Gastroesophageal sphincter (tissue), 4 donors: ENCODE measurements at regions not wholly inside any gene's neighbourhood (a gene's known extent, or its start where the extent isn't known, plus 50 kb on each side); places are given as distances from the start of the nearest gene placed in this dataset.

ENCODE experiments used
- ATAC-seq: fragments of 150-250 bp; one replicate; pipeline ENCODE4 v1.9.1; 2016; ENCODE audit warnings: mild to moderate bottlenecking, moderate library complexity
- H3K27ac ChIP-seq, 4 donors: fragments of 200-600 bp; sonication (generic) in 3 of 4; 1 replicate in 3 of 4; 2 replicates in 1 of 4; pipeline ENCODE4 v1.5.1; 2016 to 2019
- H3K27me3 ChIP-seq: fragments of 200-600 bp; sonication (generic); one replicate; pipeline ENCODE4 v1.5.1; 2019
- H3K36me3 ChIP-seq, 2 donors: fragments of 200-600 bp; sonication (generic); one replicate each; pipeline ENCODE4 v1.5.1; 2019; ENCODE audit warnings: control low read depth in 1 of 2
- H3K4me1 ChIP-seq, 3 donors: fragments of 200-600 bp; sonication (generic); 1 replicate in 2 of 3; 2 replicates in 1 of 3; pipeline ENCODE4 v1.5.1; 2016 to 2019; ENCODE audit warnings: control low read depth in 2 of 3
- H3K4me3 ChIP-seq, 2 donors: fragments of 200-600 bp; sonication (generic); one replicate each; pipeline ENCODE4 v1.5.1; 2019; ENCODE audit warnings: mild to moderate bottlenecking in 1 of 2, moderate library complexity in 1 of 2
- H3K9me3 ChIP-seq, 3 donors: fragments of 200-600 bp; sonication (generic); one replicate each; pipeline ENCODE4 v1.5.1; 2017 to 2019; ENCODE audit warnings: control low read depth in 2 of 3
- EP300 ChIP-seq: sonication (generic); formaldehyde crosslinking; IDR thresholded peaks from one replicate; pipeline ENCODE4 v1.6.1; 2017; ENCODE audit warnings: antibody characterized with exemption, mild to moderate bottlenecking
- POLR2A ChIP-seq, 2 donors: fragments of 450-650 bp; IDR thresholded peaks; one replicate each; pipeline ENCODE4 v1.6.1; 2017; ENCODE audit warnings: antibody characterized with exemption in 2 of 2, mild to moderate bottlenecking in 2 of 2, moderate library complexity in 1 of 2
- POLR2AphosphoS5 ChIP-seq: sonication (generic); formaldehyde crosslinking; IDR thresholded peaks from one replicate; pipeline ENCODE4 v1.6.1; 2017; ENCODE audit warnings: antibody characterized with exemption
- WGBS, 2 donors: methylation state at CpG; one replicate each; pipeline ENCODE4 v1.1.5; 2018; ENCODE audit warnings: low coverage in 1 of 2; 5-methylcytosine and 5-hydroxymethylcytosine counted together
- TF ChIP-seq, protein P1 (sequence below), 4 experiments: fragments of 200-600 bp in 2 of 4; fragments of 450-650 bp in 2 of 4; sonication (generic) in 1 of 4; IDR thresholded peaks; one replicate each; pipeline ENCODE4 v1.5.1; 2017 to 2019; ENCODE audit warnings: antibody characterized with exemption in 4 of 4, mild to moderate bottlenecking in 2 of 4, moderate library complexity in 2 of 4

DNA sequence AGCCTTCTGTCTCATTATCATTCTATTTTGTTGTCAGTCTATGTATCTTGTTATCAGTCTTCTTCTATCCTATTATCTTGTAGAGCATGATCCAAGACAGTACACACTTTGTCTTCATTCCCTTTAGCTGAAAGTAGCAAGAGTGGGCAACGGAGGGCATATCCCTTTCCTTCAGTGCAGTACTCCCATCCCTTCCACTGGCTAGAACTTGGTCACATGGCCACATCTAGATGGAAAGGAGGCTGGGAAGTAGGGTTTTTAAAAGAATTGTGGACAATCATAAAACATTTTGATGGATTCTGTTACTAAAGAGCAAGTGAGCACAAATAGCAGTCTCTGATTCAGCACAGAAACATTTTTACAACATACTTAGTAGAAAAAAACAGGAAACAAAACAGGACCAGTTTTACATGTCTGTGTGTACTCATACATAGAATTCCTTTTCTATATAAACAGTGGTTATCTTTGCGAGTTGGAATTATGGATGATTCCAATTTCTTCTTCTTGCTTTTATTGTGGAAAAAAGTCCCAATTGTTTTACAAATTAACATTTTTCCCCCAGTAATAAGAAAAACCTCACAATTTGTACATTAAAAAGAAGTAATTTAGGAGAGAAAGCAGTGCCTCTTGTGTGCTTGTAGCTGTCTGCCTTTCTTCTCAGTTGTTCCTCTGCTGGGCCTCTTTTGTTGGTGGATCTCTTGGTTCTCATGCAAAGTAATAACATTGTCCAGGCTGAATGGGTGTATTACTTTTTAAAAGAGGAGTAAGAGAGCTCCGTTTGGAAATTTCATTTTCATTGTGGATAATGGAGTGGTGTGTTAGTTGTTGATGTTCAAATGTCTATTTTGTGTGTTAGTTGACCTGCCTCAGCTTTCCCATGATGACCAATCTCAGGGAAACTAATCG is 410.9 kb upstream of the TRPC7 start:
- Histone ChIP-seq H3K27ac (no peak overlapping the region), H3K27me3 (peaks cover 5% of the 10 kb centered on the region), H3K36me3 (no peaks in the 10 kb centered on the region), H3K4me1 (no peaks in the 10 kb centered on the region), H3K4me3 (no peak overlapping the region), H3K9me3 (peaks cover 0 to 4% (median 0%) of the 10 kb centered on the region in 3 donors)
- no peak for ATAC-seq
- 47 to 59% methylated on average over 2 to 4 of the region's 4 CpGs for WGBS, 2 donors
- TF ChIP-seq POLR2AphosphoS5 (no peak), POLR2A (IDR thresholded peaks at IDR 0.05) (no peak), EP300 (no peak)
- TF ChIP-seq, protein P1, sequence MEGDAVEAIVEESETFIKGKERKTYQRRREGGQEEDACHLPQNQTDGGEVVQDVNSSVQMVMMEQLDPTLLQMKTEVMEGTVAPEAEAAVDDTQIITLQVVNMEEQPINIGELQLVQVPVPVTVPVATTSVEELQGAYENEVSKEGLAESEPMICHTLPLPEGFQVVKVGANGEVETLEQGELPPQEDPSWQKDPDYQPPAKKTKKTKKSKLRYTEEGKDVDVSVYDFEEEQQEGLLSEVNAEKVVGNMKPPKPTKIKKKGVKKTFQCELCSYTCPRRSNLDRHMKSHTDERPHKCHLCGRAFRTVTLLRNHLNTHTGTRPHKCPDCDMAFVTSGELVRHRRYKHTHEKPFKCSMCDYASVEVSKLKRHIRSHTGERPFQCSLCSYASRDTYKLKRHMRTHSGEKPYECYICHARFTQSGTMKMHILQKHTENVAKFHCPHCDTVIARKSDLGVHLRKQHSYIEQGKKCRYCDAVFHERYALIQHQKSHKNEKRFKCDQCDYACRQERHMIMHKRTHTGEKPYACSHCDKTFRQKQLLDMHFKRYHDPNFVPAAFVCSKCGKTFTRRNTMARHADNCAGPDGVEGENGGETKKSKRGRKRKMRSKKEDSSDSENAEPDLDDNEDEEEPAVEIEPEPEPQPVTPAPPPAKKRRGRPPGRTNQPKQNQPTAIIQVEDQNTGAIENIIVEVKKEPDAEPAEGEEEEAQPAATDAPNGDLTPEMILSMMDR (IDR thresholded peaks at IDR 0.05): no peak

DNA sequence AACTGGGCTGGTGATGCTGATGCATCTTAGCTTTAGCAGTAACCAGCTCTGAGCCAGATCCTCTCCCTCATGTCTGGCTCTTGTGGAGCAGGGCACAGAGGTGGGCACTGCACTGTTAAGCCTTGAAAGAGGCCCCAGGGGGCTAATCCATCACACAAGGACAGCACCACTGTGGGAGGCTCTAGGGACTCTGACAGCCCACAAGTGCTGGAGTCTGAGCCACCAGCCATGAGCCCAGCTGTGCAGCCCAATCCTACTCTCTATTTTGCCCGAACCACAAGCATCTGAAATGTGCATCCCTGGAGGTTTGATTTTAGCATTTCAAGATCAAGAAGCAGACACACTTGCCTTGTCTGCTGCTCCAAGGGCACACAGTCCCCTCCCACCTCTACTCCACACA is 407.1 kb upstream of the TRPC7 start:
- Histone ChIP-seq H3K9me3 (peaks cover 0 to 4% (median 0%) of the 10 kb centered on the region in 3 donors), H3K4me1 (no peaks in the 10 kb centered on the region), H3K27me3 (peaks cover 10% of the 10 kb centered on the region), H3K4me3 (no peak overlapping the region), H3K27ac (no peak overlapping the region), H3K36me3 (no peaks in the 10 kb centered on the region)
- 50% methylated on average over 1 of the region's 1 CpG; no CpG with 5 or more reads in 1 of the 2 donors for WGBS, 2 donors
- TF ChIP-seq, protein P1 (IDR thresholded peaks at IDR 0.05): no peak
- no peak for TF ChIP-seq EP300
- TF ChIP-seq POLR2A (IDR thresholded peaks at IDR 0.05): no peak
- TF ChIP-seq POLR2AphosphoS5: no peak
- no peak for ATAC-seq

GRCh38 chr5:136769900-136770684 is 404.7 kb upstream of the TRPC7 start:
- H3K27ac ChIP-seq: no peak overlapping the region
- no peak overlapping the region for H3K4me3 ChIP-seq
- no peaks in the 10 kb centered on the region for H3K36me3 ChIP-seq
- no peak for TF ChIP-seq EP300
- TF ChIP-seq, protein P1 (IDR thresholded peaks at IDR 0.05): peak; percentile 34 to 70 (median 66)
- peak; percentile 83 for ATAC-seq
- H3K27me3 ChIP-seq: peaks cover 10% of the 10 kb centered on the region
- H3K4me1 ChIP-seq: no peaks in the 10 kb centered on the region
- WGBS, 2 donors: 2 to 24% methylated on average over 4 to 6 of the region's 11 CpGs
- no peaks in the 10 kb centered on the region for H3K9me3 ChIP-seq

GRCh38 chr5:136769093-136769492 is 403.7 kb upstream of the TRPC7 start:
- 100% methylated on average over 1 of the region's 4 CpGs; no CpG with 5 or more reads in 1 of the 2 donors for WGBS, 2 donors
- Histone ChIP-seq H3K36me3 (no peaks in the 10 kb centered on the region), H3K27me3 (peaks cover 10% of the 10 kb centered on the region), H3K4me1 (no peaks in the 10 kb centered on the region), H3K4me3 (no peak overlapping the region), H3K27ac (no peak overlapping the region), H3K9me3 (no peaks in the 10 kb centered on the region)
- TF ChIP-seq, protein P1 (IDR thresholded peaks at IDR 0.05): no peak
- TF ChIP-seq POLR2A (IDR thresholded peaks at IDR 0.05) (no peak), EP300 (no peak), POLR2AphosphoS5 (no peak)
- ATAC-seq: no peak
